ENCODE measurements at regions not wholly inside any gene's neighbourhood (a gene's known extent, or its start where the extent isn't known, plus 50 kb on each side); places are given as distances from the start of the nearest gene placed in this dataset.

- Histone ChIP-seq H3K4me3 (ENCODE audit: insufficient read depth, low read depth, low read length) (no peak overlapping the region), H3K27me3 (ENCODE audit: control insufficient read depth, insufficient read depth, low read length) (no peaks in the 10 kb centered on the region), H3K36me3 (replicated peaks; ENCODE audit: control insufficient read depth, insufficient read depth, low read length) (no peaks in the 10 kb centered on the region)
- no peak for DNase-seq
These were observed 201.2 kb upstream of the PIK3C3 start for GRCh38 chr18:41753826-41754225.

GRCh38 chr18:41752826-41753225, 202.2 kb upstream of the PIK3C3 start:
- no peaks in the 10 kb centered on the region for H3K27me3 ChIP-seq (ENCODE audit: control insufficient read depth, insufficient read depth, low read length)
- H3K36me3 ChIP-seq (replicated peaks; ENCODE audit: control insufficient read depth, insufficient read depth, low read length): no peaks in the 10 kb centered on the region
- no peak for DNase-seq
- no peak overlapping the region for H3K4me3 ChIP-seq (ENCODE audit: insufficient read depth, low read depth, low read length)

- no peak overlapping the region for H3K4me3 ChIP-seq (ENCODE audit: insufficient read depth, low read depth, low read length)
- no peaks in the 10 kb centered on the region for H3K27me3 ChIP-seq (ENCODE audit: control insufficient read depth, insufficient read depth, low read length)
These were observed 203.4 kb upstream of the PIK3C3 start for GRCh38 chr18:41751652-41752051.

GRCh38 chr18:41751161-41751560, 203.9 kb upstream of the PIK3C3 start:
- Histone ChIP-seq H3K4me3 (ENCODE audit: insufficient read depth, low read depth, low read length) (no peak overlapping the region), H3K27me3 (ENCODE audit: control insufficient read depth, insufficient read depth, low read length) (no peaks in the 10 kb centered on the region), H3K36me3 (replicated peaks; ENCODE audit: control insufficient read depth, insufficient read depth, low read length) (no peaks in the 10 kb centered on the region)
- no peak for DNase-seq

More at GRCh38 chr18:41751652-41752051, 203.4 kb upstream of the PIK3C3 start:
- no peak for DNase-seq
- H3K36me3 ChIP-seq (replicated peaks; ENCODE audit: control insufficient read depth, insufficient read depth, low read length): no peaks in the 10 kb centered on the region

GRCh38 chr18:41747723-41748242, 207.3 kb upstream of the PIK3C3 start:
- DNase-seq: no peak
- Histone ChIP-seq H3K4me3 (ENCODE audit: insufficient read depth, low read depth, low read length) (no peak overlapping the region), H3K27me3 (ENCODE audit: control insufficient read depth, insufficient read depth, low read length) (no peaks in the 10 kb centered on the region), H3K36me3 (replicated peaks; ENCODE audit: control insufficient read depth, insufficient read depth, low read length) (no peaks in the 10 kb centered on the region)

- no peaks in the 10 kb centered on the region for H3K36me3 ChIP-seq (replicated peaks; ENCODE audit: control insufficient read depth, insufficient read depth, low read length)
- no peaks in the 10 kb centered on the region for H3K27me3 ChIP-seq (ENCODE audit: control insufficient read depth, insufficient read depth, low read length)
- H3K4me3 ChIP-seq (ENCODE audit: insufficient read depth, low read depth, low read length): no peak overlapping the region
- peak; percentile 44 for DNase-seq
These were observed 209.6 kb upstream of the PIK3C3 start for GRCh38 chr18:41745166-41746049.

GRCh38 chr18:41744421-41745030, 210.5 kb upstream of the PIK3C3 start:
- no peak overlapping the region for H3K4me3 ChIP-seq (ENCODE audit: insufficient read depth, low read depth, low read length)
- DNase-seq: peak; percentile 7
- no peaks in the 10 kb centered on the region for H3K27me3 ChIP-seq (ENCODE audit: control insufficient read depth, insufficient read depth, low read length)
- no peaks in the 10 kb centered on the region for H3K36me3 ChIP-seq (replicated peaks; ENCODE audit: control insufficient read depth, insufficient read depth, low read length)

- Histone ChIP-seq H3K36me3 (replicated peaks; ENCODE audit: control insufficient read depth, insufficient read depth, low read length) (no peaks in the 10 kb centered on the region), H3K27me3 (ENCODE audit: control insufficient read depth, insufficient read depth, low read length) (no peaks in the 10 kb centered on the region), H3K4me3 (ENCODE audit: insufficient read depth, low read depth, low read length) (no peak overlapping the region)
- DNase-seq: no peak
These were observed 217.8 kb upstream of the PIK3C3 start for GRCh38 chr18:41737218-41737617.

GRCh38 chr18:41734917-41735316, 220.1 kb upstream of the PIK3C3 start:
- H3K36me3 ChIP-seq (replicated peaks; ENCODE audit: control insufficient read depth, insufficient read depth, low read length): no peaks in the 10 kb centered on the region
- no peak for DNase-seq
- no peak overlapping the region for H3K4me3 ChIP-seq (ENCODE audit: insufficient read depth, low read depth, low read length)
- no peaks in the 10 kb centered on the region for H3K27me3 ChIP-seq (ENCODE audit: control insufficient read depth, insufficient read depth, low read length)

GRCh38 chr18:41732356-41732755, 222.7 kb upstream of the PIK3C3 start:
- Histone ChIP-seq H3K27me3 (ENCODE audit: control insufficient read depth, insufficient read depth, low read length) (no peaks in the 10 kb centered on the region), H3K36me3 (replicated peaks; ENCODE audit: control insufficient read depth, insufficient read depth, low read length) (no peaks in the 10 kb centered on the region), H3K4me3 (ENCODE audit: insufficient read depth, low read depth, low read length) (no peak overlapping the region)
- no peak for DNase-seq

- H3K4me3 ChIP-seq (ENCODE audit: insufficient read depth, low read depth, low read length): no peak overlapping the region
- no peaks in the 10 kb centered on the region for H3K27me3 ChIP-seq (ENCODE audit: control insufficient read depth, insufficient read depth, low read length)
- H3K36me3 ChIP-seq (replicated peaks; ENCODE audit: control insufficient read depth, insufficient read depth, low read length): no peaks in the 10 kb centered on the region
- no peak for DNase-seq
These were observed 223.2 kb upstream of the PIK3C3 start for GRCh38 chr18:41731884-41732283.

- Histone ChIP-seq H3K27me3 (ENCODE audit: control insufficient read depth, insufficient read depth, low read length) (no peaks in the 10 kb centered on the region), H3K4me3 (ENCODE audit: insufficient read depth, low read depth, low read length) (no peak overlapping the region), H3K36me3 (replicated peaks; ENCODE audit: control insufficient read depth, insufficient read depth, low read length) (no peaks in the 10 kb centered on the region)
- DNase-seq: no peak
These were observed 230.8 kb upstream of the PIK3C3 start for GRCh38 chr18:41724195-41724594.

GRCh38 chr18:41721103-41721790, 233.8 kb upstream of the PIK3C3 start:
- no peak overlapping the region for H3K4me3 ChIP-seq (ENCODE audit: insufficient read depth, low read depth, low read length)
- H3K36me3 ChIP-seq (replicated peaks; ENCODE audit: control insufficient read depth, insufficient read depth, low read length): no peaks in the 10 kb centered on the region
- no peak for DNase-seq
- H3K27me3 ChIP-seq (ENCODE audit: control insufficient read depth, insufficient read depth, low read length): no peaks in the 10 kb centered on the region

GRCh38 chr18:41720226-41720625, 234.8 kb upstream of the PIK3C3 start:
- Histone ChIP-seq H3K4me3 (ENCODE audit: insufficient read depth, low read depth, low read length) (no peak overlapping the region), H3K36me3 (replicated peaks; ENCODE audit: control insufficient read depth, insufficient read depth, low read length) (no peaks in the 10 kb centered on the region), H3K27me3 (ENCODE audit: control insufficient read depth, insufficient read depth, low read length) (no peaks in the 10 kb centered on the region)
- DNase-seq: no peak

- H3K4me3 ChIP-seq (ENCODE audit: insufficient read depth, low read depth, low read length): no peak overlapping the region
- H3K27me3 ChIP-seq (ENCODE audit: control insufficient read depth, insufficient read depth, low read length): no peaks in the 10 kb centered on the region
- DNase-seq: no peak
- no peaks in the 10 kb centered on the region for H3K36me3 ChIP-seq (replicated peaks; ENCODE audit: control insufficient read depth, insufficient read depth, low read length)
These were observed 235.2 kb upstream of the PIK3C3 start for GRCh38 chr18:41719808-41720207.
